HG03520 (cell line): ENCODE measurements at regions not wholly inside any gene's neighbourhood (a gene's known extent, or its start where the extent isn't known, plus 50 kb on each side); places are given as distances from the start of the nearest gene placed in this dataset.

Experiments used
- ATAC-seq: cut with Tn5 transposase; IDR thresholded peaks from one replicate; pipeline ENCODE4 v1.9.1; 2021; ENCODE audit warnings: mild to moderate bottlenecking, moderate library complexity; ENCODE audit not compliant: unreplicated experiment

DNA sequence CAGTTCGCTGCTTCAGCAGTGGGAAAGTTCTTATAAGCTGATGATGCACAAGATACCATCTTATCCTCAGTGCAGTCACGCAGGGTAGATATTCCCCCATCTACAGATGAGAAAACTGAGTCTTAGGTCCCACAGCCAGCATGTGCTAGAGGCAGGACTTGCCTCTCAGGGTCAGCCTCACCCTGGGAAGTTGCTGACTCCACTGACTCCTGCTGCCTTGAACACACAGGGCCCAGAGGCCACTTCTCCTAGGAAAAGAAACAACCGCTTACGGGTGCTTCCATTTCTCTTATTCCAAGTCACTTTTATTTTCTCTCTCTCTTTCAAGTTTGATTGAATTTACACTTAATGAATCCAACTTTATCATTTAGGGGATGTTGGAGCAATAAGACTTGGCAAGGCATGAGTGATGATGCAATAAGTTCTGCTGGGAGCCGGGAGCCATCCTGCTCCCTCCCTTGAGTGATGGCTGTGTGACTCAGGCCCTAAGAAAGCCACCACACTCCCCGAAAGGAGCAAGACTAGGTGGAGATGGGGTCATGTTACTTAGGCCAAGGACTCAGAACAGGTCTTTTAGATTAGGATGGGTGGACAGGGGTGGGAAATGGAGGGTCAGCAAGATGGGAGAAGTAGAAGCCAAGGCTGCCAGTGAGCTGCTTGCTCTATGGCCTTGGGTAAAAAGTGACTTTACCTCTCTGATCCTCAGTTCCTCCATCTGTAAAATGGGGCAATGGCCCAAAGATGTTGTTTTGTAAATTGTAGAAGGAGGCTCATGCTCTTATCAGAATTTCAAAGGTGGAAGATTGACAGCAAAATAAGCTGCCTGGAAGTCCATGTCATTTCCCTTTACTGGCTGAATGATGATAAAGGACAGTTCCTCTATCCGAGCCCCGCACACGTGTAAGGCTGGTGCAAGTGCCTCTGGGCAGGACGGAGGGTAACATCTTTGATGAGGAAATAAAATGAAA is 67.4 kb upstream of the ZNF618 start:
- ATAC-seq = no peak

- no peak for ATAC-seq
These were observed 58.9 kb upstream of the ZNF618 start for GRCh38 chr9:113817171-113817570.

- ATAC-seq = no peak
These were observed 57.7 kb upstream of the ZNF618 start for GRCh38 chr9:113818391-113818790.

DNA sequence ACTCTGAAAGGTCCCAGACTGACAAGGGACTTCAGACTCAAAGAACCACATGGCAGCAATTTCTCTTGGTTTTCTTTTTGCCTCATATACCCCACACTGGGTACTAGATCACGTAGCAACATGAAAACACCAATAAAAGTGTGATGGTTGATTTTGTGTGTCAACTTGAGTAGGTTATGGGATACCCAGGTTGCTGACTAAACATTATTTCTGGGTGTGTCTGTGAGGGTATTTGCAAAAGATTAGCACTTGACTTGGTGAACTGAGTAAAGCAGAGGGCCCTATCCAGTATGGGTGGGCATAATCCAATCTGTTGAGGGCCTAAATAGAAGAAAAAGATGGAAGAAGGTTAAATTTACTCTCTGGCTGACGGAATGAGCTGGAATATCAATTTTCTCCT is 53.8 kb upstream of the ZNF618 start:
- no peak for ATAC-seq

DNA sequence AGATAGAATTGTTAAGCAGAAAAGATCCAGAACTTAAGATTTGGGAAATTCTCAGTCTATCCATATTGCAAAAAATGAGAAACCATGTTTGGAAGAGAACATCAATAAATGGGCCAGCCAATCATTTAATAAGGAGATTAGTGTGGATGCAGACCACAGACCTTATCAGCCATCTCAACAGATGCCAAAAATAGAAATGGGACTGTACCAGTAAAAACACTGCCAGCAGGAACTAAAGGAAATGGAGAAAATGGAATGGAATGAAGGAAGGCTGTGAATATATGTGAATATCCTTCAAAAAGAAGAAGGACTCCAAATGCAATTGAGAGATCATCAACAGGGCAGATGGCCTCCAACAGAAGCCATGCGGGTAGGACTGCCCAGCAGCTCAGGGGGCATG is 52.7 kb upstream of the ZNF618 start:
- ATAC-seq = no peak
